ENCODE measurements at regions not wholly inside any gene's neighbourhood (a gene's known extent, or its start where the extent isn't known, plus 50 kb on each side); places are given as distances from the start of the nearest gene placed in this dataset.

GRCh38 chr6:129967427-129967826, 51.0 kb upstream of the L3MBTL3 start:
- no peak for DNase-seq

- DNase-seq: no peak
Measured at GRCh38 chr6:129966125-129966524, 52.3 kb upstream of the L3MBTL3 start.

- DNase-seq: no peak
Measured at GRCh38 chr6:129965096-129965495, 53.3 kb upstream of the L3MBTL3 start.

DNA sequence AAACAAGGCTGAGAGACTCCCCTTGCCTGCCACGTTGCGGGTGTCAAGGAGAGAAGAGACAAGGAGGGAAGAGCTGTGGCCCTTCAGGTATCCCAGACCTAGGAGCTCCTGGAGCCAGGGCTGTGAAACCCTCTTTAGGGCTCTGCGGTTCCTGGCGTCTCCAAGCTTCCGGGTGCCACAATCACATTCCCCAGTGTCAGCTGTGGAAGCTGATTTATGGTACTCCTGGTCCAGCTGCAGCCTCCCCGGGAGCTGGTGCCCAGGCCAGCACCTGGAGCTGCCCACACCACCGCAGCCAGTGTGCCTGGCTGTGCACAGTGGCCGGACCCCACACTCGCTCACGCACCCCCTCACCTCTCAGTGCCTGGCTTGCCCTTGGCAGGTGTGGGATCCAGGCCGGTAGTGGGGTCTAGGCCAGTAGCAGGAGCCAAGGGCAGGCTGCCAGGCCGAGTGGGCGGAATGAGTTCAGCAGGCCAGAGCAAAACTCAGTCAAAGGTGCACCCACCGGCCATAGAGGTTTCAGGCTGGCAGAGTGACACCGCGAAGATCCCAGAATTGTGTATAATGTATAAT, 58.9 kb upstream of the L3MBTL3 start:
- no peak for DNase-seq

GRCh38 chr6:129957941-129958898, 60.2 kb upstream of the L3MBTL3 start:
- DNase-seq: no peak

DNA sequence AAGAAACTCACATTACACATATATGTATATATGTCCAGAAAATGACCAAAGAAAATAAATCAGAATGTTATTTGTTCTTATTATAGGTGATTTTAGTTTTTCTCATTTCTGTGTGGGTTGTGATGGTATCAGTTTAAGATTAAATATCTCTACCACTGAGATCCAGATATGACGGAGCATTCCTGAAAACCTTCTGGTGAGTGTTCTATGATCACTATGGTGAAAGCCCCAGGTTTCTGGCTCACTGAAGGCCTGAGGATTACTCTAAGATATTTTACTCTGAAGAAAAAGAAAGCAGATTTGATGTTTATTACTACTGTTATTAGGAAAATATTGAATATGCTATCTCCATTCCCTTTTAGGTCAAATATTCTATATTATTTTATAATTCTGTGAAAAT, 62.8 kb upstream of the L3MBTL3 start:
- no peak for DNase-seq

DNA sequence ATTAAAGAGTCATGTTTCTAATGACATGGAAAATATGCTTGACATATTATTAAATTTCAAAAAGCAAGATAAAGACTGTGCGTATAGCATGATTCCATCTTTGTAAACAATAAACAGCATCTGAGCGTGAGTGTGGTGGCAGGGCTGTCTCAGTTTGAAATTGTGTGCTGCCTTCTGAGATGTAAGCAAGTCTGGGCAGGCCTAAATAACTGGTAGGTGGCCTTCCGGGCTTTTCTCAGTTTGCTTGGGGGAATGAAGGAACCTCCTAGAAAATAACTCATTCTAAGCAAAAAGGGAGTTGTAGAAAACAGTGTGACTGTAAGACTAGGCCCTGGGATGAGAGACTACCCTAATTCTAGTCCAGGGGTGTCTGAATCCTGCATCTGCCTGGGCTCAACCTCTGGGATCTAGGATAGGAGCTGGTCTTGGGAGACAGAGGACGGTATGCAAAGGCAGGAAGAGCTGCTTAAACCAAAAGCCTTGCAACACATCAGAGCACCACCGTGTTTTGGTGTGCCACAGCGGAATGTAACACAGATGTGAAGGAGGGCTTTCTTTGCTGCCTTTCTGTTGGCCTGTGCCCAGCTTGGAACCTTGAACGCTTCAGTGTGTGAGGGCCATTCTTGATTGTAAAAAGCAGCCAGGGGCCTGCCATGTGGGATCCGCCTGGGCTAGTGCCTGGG, 63.5 kb upstream of the L3MBTL3 start:
- DNase-seq: no peak

- no peak for DNase-seq
Measured at GRCh38 chr6:129947797-129948196, 70.6 kb upstream of the L3MBTL3 start.

- no peak for DNase-seq
Measured at GRCh38 chr6:129946439-129947140, 71.8 kb upstream of the L3MBTL3 start.

DNA sequence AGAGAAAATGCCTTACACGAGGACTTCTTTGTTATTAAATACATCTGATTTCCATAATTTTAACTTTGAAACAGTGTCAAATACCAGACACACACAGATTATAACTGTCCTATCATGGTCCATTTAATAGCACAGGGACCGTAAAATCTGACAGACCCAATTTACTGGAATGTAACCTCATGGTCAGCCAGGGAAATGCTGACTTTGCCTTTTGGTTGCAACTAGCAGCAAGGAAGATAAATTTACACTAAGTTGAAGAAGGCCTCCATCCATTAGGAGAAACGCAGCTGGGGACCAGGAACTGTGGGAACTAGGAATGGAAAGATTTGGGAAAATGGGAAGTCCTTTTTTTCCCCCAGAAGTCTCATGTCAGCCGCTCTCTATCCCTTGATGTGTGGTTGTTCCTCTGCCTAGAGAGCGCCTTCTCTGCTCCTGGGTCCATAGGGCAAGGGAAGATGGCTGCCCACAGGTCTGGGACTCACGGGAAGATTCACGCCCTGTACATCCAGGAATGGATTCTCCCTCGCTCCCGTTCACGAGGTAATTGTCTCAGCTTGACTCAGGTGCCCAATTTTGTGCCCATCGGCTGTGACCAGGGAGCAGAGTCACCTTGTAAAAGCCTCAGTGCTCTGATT, 74.6 kb upstream of the L3MBTL3 start:
- no peak for DNase-seq

- no peak for DNase-seq
Measured at GRCh38 chr6:129940454-129941195, 77.8 kb upstream of the L3MBTL3 start.

DNA sequence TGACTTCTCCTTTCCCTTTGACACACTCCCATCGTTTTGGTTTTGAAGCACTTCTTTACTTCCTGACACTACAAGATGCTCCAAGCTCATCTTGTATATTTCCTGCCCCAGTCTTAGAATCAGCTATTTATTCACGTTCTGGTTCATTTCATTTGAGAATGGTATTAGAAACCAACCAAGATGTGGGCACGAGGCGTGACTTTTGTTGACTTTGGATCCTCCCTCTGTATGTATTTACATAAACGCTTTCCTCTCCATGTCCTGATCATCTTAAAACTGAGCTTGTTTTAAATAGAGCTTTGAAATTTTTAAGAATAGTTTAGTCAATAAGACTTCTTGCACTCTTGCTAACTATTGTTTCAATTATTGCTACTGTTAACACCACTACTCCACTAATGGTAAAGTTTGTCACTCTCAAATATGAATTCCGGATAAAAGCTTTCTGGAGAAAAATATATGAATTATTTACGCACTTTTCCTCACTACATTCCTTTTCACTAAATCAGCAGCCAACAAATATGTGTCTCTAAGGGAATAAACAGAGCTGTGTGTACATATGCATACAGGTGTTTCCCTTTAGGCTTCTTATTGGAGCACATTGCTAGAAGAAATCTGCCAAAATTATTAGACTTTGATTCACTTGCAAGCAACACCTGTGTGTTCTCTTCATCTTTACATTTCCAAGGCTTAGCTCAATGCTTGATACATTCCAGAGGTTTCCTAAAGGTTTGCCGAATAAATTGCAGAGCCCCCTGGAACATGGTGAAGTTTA, 77.3 kb upstream of the TMEM244 start:
- DNase-seq: no peak

- peak; percentile 27 to 56 for DNase-seq
Measured at GRCh38 chr6:129936329-129937165, 75.4 kb upstream of the TMEM244 start.

- no peak for DNase-seq
Measured at GRCh38 chr6:129932321-129932720, 71.2 kb upstream of the TMEM244 start.

GRCh38 chr6:129929433-129929832, 68.3 kb upstream of the TMEM244 start:
- DNase-seq: no peak

DNA sequence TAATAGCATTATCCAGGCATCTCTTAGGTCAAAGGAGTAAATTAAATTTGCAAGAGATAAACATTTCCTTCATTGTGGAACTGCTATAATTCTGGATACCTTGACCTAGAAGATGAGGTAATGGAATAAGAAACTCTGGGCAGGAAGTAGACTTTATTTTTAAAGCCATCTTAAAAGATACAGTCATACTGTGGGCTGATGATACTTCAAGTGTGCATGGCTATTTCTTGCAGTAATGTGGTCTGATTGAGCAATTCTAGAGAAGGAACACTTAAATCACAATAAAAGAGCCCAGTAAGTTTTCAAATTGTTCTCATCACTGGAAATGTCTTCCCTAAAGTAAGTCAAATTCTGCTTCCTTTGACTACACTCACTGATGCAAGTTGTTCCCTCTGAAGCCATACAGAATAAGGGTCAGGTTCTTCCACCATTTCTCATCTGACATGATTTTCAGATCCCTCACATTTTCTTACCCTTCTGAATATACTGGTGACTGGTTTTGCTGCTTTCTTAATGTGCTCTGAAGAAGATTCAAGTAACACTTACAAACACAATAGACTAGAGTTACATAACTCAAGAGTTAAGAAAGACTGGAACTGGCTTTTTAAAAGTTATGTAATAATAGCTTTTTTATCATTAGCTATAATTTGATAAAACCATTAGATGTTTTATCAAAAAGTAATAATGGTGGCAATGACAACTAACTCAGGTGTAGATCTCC, 62.6 kb upstream of the TMEM244 start:
- no peak for DNase-seq

DNA sequence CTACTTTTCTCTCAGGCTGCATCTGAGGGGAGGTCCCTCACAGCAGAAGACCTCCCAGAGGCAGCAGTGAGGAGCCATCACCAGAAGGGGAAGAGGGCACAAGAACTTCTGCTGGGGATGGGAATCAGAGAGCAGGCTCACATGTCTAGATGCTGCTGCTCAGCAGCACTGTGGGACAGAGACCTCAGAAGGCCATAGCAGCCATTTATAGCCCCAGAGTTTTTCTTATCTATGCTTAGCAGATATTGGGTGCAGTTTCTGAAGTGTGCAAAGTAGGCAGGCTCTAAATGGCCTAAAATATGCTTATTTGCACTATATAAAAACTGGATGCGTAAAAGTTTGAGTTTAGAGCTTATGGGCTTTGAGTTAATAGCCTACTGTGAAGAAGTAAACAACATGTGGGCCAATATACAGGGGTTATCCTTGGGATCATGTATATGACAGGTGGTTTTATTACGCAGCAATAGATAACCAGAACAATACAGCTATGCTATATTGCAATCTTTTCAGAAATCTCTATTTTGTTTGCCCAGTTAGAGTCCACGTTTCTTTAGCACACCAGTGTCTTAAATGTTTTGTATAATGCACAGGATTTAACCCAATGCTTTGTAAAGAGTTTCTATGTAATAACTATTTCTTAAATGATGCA, 60.2 kb upstream of the TMEM244 start:
- no peak for DNase-seq

DNA sequence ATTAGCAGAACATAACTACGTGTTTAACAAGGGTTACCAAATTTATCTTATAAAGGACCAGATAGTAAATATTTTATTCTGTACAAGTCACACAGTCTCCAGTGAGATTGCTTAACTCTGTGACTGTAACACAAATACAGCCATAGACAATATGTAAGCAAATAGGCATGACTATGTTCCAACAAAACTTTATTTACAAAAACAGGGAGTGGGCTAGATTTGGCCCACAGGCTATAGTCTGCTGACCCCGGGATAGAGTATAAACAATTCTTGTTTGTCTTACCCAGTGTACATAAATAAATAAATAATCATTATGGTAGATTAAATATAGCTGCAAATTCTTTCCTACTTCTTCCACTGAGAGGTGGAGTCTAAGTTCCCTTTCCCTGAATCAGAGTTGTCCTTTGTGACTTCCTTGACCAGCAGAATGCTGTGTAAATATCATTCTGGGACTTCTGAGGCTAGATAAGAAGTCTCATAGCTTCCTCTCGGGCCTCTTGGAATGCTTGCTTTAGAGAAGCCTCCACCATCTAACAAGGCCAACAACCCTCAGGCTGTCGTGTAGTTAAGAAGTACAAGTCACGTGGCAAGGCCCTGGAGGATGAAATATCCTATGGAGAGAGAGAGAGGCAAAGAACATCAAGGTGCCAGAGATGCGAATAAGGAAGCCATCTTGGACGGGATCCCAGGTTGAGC, 59.1 kb upstream of the TMEM244 start:
- no peak for DNase-seq

Data from CD4-positive, alpha-beta T cell treated with Interleukin-1 beta for 1 hour (primary cell).